HG03060 (cell line): ENCODE measurements at regions not wholly inside any gene's neighbourhood (a gene's known extent, or its start where the extent isn't known, plus 50 kb on each side); places are given as distances from the start of the nearest gene placed in this dataset.

Source experiments
- ATAC-seq: cut with Tn5 transposase; IDR thresholded peaks from one replicate; pipeline ENCODE4 v1.9.1; 2021; ENCODE audit warnings: low read depth, moderate number of reproducible peaks; ENCODE audit not compliant: unreplicated experiment

- no peak for ATAC-seq
These were observed 287.9 kb downstream of the SMARCA2 start for GRCh38 chr9:2303056-2303455.

GRCh38 chr9:2307480-2307879 is 292.3 kb downstream of the SMARCA2 start:
- ATAC-seq, result no peak

DNA sequence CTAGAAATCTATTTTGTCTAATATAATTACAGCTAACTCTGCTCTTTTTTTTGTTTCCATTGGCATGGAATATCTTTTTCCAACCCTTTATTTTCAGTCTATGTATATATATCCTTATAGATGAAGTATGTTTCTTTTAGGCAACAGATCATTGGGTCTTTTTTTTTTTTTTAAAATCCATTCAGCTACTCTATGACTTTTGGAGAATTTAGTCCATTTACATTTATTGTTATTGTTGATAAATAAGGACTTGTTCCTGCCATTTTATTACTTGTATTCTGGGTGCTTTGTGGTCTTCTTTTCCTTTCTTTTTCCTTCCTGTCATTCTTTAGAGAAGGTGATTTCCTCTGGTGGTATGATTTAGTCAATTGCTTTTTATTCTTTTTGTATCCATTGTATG is 296.8 kb downstream of the SMARCA2 start:
- ATAC-seq, result no peak

DNA sequence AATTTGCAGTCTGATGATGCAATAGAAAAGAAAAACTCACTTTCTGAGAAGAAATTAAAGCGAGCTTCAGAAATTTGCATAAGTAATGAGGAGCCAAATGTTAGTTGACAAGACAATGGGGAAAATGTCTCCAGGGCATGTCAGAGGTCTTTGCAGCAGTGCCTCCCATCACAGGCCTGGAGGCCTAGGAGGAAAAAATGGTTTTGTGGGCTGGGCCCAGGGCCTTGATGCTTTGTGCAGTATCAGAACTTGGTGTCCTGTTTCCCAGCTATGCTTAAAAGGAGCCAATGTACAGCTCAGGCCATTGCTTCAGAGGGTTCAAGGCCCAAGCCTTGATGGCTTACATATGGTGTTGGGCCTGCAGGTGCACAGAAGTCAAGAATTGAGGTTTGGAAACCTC is 298.4 kb downstream of the SMARCA2 start:
- ATAC-seq, result no peak

- no peak for ATAC-seq
These were observed 302.4 kb downstream of the SMARCA2 start for GRCh38 chr9:2317591-2317990.

DNA sequence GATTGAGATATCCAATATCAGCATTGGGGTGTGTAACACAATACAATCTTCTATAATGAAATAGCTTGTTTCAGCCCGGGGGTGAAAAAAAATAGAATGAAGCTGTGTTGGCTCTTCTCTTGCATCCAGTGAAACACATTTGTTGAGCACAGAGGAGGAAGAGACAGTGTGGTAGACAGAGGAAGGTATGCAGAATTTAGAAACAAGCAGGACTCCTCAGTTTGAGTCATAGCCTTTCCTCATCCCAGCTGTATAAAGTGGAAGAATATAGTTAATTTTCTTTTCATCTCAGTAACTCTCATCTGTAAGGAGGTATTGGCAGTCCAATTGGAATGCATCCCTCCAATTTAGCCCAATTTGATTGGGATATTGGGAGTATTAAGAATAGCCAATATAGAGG is 302.2 kb upstream of the VLDLR start:
- ATAC-seq, result no peak

DNA sequence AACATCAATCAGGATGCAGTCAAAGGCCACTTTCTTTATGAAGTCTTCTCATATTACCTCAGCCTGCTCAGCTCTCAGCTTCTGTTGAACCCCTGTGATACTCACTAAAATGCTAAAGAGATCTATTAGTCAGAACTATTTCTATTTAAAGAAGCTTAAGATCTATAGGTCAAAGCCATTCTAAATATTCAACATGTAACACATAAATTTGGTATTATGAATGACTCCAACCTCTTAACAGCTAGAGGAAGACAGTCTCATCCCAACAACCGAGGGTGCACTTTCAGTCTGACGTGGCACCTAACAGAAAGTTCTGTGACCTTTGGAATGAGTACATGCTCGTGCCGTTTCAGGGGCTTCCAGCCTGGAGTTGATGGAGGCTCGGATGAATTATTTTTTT is 301.5 kb upstream of the VLDLR start:
- ATAC-seq, result no peak

- no peak for ATAC-seq
These were observed 301.0 kb upstream of the VLDLR start for GRCh38 chr9:2320632-2321031.

DNA sequence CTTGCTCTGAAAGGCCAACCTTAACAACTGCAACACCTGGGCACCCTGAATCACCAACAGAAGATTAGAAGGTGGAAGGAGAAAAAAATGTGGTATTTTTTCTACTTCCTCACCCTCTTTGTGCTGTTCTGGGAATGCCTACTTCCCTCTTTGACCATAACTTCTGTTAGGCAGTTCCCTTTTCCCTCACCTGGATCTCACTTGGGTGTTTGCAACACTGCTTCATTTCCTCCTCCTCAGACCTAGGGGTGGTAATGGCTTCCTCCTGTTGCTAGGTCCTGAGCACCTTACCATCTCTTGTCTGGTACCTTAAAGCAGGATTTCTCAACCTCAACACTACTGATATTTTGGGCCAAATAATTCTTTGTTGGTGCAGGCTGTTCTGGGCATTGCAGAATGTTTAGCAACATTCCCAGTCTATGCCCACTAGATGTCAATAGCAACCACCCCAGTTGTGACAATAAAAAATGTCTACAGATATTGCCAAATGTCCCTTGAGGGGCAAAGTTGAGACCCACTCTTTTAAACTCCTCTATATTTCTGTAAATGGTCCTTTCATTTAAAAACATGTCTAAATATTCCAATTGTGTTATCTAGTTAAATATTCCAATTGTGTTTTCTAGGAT is 300.0 kb upstream of the VLDLR start:
- no peak for ATAC-seq

GRCh38 chr9:2324742-2325141 is 296.8 kb upstream of the VLDLR start:
- no peak for ATAC-seq

GRCh38 chr9:2332663-2333062 is 288.9 kb upstream of the VLDLR start:
- no peak for ATAC-seq

DNA sequence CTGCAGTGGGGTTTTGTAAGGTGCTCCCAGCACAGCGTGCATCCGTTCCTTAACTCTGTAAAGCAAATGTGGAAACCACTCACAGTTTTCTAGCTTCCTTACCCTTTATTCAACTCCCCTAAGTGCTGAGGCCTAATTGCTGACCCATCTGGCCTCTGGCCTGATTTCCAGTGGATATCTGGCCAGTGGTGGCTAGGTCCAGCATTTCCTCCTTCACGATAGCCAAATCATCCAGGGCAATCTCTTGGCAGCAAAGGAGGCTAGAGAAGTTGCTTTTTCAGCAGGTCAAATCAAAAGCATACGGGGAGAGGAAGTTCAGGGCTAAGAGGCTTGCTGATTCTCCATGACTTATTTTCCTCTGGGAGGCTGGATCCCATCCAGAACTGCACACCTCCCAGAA is 286.3 kb upstream of the VLDLR start:
- no peak for ATAC-seq

- ATAC-seq, result no peak
These were observed 285.5 kb upstream of the VLDLR start for GRCh38 chr9:2336055-2336454.

DNA sequence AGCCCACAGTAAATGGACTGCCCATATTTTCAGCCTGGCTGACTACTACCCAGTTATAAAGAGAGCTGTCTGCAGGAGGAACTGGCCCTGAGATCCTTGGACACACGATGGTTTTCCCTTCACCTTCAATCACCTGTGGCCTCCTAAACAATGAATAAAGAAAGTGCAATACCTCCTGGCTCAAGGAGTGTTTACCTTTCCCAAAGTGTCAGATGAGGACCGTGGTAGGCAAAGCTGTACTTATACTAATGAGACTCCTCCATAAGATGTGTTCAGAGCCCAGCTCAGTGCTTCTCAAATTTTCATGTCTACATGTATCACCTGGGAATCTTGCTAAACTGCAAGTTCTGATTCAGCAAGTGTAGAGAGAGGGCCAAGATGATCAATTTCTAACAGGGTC is 284.5 kb upstream of the VLDLR start:
- no peak for ATAC-seq

GRCh38 chr9:2337627-2338026 is 284.0 kb upstream of the VLDLR start:
- ATAC-seq, result no peak

DNA sequence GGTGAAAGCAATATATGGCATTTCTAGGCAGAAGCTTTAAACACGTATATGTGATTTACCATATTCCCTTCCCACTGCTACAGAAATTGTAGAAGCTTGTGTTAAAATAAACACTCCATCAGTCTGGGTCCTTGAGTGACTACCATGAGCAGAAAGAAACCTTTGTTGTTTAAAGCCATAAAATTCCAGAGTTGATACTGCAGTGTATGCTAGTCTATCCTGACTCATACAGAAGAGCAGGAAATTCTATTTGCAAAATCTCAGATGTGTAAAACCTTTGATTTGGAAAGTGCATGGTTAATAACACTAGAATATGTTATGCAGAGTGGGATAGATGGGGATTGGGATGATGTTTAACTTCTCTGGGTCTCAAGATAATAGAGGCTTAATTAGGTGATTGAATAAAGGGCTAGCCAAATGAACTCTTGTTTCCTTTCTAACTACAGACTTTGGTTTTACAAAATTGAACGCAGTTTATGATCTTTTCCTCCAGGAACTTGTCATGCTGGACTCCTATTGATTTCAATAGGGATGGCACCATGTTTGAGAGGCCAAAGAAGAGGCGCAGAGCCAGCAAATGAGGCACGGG is 282.7 kb upstream of the VLDLR start:
- no peak for ATAC-seq

- no peak for ATAC-seq
These were observed 282.2 kb upstream of the VLDLR start for GRCh38 chr9:2339416-2339815.

DNA sequence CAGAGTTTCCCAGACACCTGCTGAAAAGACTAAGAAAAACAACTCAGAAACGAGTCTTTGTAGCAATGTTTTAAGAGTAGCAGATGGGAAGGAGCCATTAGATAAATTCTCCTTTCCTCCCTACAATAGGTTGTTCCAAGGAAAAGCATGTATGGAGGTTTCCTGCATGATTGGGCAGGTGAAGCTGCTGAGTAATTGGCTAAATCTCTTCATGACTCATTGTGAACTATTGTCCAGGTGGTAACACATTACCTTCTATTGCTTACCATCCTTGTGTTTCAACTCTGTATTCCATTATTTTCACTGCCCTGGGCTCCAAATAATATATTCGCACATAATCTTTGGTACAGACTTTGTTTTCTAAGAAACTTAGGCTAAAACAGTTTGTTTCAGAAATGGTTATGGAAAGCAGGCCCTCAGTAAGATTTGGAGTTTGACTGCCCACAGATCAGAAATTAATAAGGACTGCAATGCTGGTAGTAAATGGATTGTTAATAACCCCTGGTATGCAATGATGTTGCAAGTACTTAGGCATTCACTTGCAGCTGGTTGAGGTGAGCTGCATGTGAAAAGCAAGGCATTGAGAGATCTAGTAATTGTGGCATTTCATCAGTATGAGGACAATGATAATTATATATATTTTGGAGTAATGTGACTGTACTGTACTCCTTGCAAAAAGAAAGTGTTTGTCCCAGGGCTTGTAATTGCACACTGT is 281.4 kb upstream of the VLDLR start:
- no peak for ATAC-seq

- no peak for ATAC-seq
These were observed 280.5 kb upstream of the VLDLR start for GRCh38 chr9:2341126-2341525.

GRCh38 chr9:2341956-2342355 is 279.6 kb upstream of the VLDLR start:
- no peak for ATAC-seq

DNA sequence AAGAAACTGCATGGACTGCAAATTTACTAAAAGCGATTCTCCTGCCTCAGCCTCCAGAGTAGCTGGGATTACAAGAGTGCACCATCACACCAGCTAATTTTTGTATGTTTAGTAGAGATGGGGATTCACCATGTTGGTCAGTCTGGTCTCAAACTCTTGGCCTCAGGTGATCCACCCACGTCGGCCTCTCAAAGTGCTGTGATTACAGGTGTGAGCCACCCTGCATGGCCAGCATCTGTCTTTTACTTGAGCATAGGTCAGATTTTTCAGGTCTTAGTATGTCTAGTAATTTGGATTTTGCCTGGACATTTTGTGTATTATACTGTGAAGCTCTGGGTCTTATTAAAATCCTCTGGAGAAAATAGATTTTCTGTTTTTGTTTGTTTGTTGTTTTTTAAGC is 277.8 kb upstream of the VLDLR start:
- no peak for ATAC-seq

- ATAC-seq, result no peak
These were observed 277.2 kb upstream of the VLDLR start for GRCh38 chr9:2344436-2344835.
